ENCODE measurements at regions not wholly inside any gene's neighbourhood (a gene's known extent, or its start where the extent isn't known, plus 50 kb on each side); places are given as distances from the start of the nearest gene placed in this dataset.
"Not testable (repeated sequence)": the region's sequence is repeated elsewhere in the genome, so short reads cannot be mapped to it uniquely, and the experiment has no call there.

DNA sequence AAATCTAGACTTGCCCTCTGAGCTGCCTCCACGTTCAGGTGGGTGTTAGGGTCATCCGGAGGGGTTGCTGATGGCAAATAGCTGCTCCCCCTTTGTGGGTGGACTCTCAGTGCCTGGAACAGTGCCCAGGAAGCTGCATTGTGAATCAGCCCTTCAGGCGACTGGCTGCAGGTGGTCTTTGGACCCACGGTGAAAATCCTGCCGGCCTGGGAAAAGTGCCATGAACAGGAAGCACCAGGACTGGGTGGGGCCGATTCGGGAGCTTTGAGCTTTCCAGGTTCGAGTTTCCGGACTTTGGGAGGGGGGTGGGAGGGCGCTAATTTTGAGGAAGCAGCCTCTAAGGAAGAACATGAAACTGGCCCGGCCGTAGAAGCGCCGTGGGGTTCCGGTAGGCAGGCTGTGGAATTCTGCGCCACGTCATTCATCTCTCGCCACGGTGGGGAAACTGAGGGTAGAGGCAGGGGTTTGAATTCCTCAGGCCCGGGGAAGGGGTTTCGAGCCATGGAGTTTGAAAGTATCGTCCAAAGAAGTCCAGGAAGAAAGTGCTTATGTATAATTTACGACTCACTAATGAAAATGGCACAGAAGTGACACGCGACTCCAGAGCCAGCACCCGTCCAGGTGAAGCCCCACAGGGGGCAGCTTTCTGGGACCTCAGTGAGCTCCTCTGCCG lies 199.4 kb downstream of the BANP start:
- TF ChIP-seq, protein P1, sequence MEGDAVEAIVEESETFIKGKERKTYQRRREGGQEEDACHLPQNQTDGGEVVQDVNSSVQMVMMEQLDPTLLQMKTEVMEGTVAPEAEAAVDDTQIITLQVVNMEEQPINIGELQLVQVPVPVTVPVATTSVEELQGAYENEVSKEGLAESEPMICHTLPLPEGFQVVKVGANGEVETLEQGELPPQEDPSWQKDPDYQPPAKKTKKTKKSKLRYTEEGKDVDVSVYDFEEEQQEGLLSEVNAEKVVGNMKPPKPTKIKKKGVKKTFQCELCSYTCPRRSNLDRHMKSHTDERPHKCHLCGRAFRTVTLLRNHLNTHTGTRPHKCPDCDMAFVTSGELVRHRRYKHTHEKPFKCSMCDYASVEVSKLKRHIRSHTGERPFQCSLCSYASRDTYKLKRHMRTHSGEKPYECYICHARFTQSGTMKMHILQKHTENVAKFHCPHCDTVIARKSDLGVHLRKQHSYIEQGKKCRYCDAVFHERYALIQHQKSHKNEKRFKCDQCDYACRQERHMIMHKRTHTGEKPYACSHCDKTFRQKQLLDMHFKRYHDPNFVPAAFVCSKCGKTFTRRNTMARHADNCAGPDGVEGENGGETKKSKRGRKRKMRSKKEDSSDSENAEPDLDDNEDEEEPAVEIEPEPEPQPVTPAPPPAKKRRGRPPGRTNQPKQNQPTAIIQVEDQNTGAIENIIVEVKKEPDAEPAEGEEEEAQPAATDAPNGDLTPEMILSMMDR (IDR thresholded peaks at IDR 0.05): not testable (repeated sequence)
- TF ChIP-seq POLR2A (IDR thresholded peaks at IDR 0.05): not testable (repeated sequence)

Measured in prostate gland (tissue), 2 donors.